AG09309 (cell line): ENCODE measurements at regions not wholly inside any gene's neighbourhood (a gene's known extent, or its start where the extent isn't known, plus 50 kb on each side); places are given as distances from the start of the nearest gene placed in this dataset.

Experiments
- DNase-seq: peaks from one replicate; pipeline ENCODE4 v3.0.0-alpha.2; 2010; ENCODE audit warnings: low read depth
- H3K4me3 ChIP-seq: 2 replicates; pipeline ENCODE4 v1.5.1; 2011; ENCODE audit warnings: mild to moderate bottlenecking, low read depth, low read length, moderate library complexity; ENCODE audit not compliant: control insufficient read depth
- TF ChIP-seq, protein P1 (sequence below): IDR thresholded peaks from 2 replicates; pipeline ENCODE4 v1.5.1; 2011; ENCODE audit warnings: mild to moderate bottlenecking, low read depth, low read length, inconsistent platforms; ENCODE audit not compliant: insufficient read depth, control insufficient read depth; ENCODE audit errors: missing control alignments

DNA sequence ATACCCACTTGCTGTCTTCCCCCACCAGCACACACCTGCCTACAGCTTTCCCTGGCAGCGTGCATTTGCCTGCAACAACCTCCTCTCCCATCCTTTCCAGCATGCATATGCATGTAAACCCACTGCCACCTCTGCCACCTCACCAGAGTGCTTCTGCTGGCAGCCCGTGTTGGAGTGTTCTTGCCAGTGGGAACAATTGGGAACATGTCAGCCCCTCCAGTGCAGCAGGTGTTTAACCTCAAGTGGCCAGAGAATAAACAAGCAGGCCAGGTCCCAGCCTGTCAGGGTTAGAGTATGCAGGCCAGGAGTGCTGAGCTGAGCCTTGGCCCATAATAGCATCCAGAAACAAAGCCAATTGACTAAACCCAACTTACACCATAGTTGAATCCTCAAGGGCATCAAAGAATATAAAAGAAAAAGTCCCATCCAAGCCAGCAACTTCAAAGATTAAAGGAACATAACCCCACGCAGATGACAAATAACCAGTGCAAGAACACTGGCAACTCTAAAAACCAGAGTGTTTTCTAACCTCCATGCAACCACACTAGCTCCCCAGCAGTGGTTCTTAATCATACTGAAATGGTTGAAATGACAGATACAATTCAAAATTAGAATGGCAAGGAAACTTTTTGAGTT lies 1212.1 kb upstream of the CITED2 start:
- H3K4me3 ChIP-seq: no peak overlapping the region
- TF ChIP-seq, protein P1, sequence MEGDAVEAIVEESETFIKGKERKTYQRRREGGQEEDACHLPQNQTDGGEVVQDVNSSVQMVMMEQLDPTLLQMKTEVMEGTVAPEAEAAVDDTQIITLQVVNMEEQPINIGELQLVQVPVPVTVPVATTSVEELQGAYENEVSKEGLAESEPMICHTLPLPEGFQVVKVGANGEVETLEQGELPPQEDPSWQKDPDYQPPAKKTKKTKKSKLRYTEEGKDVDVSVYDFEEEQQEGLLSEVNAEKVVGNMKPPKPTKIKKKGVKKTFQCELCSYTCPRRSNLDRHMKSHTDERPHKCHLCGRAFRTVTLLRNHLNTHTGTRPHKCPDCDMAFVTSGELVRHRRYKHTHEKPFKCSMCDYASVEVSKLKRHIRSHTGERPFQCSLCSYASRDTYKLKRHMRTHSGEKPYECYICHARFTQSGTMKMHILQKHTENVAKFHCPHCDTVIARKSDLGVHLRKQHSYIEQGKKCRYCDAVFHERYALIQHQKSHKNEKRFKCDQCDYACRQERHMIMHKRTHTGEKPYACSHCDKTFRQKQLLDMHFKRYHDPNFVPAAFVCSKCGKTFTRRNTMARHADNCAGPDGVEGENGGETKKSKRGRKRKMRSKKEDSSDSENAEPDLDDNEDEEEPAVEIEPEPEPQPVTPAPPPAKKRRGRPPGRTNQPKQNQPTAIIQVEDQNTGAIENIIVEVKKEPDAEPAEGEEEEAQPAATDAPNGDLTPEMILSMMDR: no peak
- no peak for DNase-seq

DNA sequence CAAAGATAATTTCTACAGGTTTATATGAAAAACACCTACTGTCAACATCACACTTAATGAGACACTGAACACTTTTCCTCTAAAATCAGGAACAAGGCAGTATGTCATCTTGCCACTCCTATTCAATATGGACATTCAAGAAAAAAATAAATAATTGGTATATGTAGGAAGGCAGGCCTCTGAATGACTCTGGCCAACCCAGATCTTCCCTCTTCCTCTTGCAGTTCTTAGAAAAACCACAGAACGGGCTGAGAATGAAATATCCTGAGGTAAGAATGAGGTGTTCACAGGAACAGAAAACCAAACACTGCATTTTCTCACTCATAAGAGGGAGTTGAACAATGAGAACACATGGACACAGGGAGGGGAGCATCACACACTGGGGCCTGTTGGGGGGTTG lies 1207.2 kb upstream of the CITED2 start:
- no peak overlapping the region for H3K4me3 ChIP-seq
- DNase-seq: no peak
- TF ChIP-seq, protein P1: no peak

DNA sequence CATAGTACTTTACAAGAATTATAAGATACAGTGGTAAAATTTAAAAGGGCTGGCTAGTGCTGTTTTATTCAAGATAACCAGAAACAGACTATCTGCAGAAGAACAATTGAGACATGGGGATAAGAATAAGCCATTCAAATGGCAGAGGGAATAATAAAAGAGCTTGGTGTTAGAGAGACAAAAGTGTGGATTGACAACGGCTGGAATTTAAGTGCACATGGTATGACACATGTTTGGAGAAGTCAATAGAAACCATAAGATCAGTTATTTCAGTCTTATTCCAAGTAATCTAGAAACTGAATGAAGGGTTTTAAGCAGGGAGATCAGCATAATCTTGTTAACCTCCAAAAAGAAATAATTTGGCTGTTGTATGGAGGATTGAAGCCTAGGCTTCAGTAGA lies 1205.5 kb upstream of the CITED2 start:
- no peak overlapping the region for H3K4me3 ChIP-seq
- TF ChIP-seq, protein P1: no peak
- no peak for DNase-seq

DNA sequence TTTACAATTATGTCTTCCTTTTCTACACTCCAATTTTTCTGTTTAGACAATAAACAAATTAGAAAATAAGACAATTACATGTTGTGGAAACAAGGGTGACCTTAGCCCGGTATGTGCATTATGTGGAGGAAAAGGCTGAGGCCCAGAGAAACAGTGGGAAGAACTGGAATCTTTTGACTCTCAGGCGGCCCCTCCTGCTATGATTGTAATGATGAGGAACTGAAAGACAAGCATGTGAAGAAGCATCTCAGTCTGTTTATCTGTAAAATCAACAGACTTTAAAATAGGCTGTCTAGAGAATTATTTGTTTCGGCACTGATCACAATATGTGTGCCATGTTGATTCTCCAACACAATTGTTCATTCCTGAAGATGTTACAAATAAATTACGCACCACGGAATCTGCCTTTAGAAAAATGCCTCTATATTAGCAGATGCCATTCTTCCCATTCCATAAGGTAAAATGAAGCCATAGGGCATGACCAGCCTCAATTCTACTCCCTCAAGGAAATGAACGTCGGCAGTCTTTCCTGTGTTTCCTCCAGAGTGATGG lies 1201.6 kb upstream of the CITED2 start:
- DNase-seq: no peak
- TF ChIP-seq, protein P1: no peak

DNA sequence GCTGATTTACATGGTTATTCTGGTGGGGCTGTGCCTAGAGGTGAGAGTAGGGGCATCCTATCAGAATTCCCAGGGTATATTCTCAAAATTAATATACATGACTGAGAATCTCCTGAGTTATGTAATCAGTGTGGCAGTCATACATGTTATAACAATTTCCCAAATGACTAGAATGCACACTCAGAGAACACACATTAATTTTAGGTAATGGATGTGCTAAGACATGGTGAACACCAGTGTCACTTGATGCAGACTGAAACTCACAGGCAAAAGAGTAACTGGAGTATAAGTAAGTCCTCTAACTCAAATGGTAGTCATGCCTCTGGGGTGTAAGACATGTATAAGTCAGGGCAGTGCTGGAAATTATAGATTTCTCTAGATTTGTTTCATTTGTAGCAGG lies 1198.4 kb upstream of the CITED2 start:
- TF ChIP-seq, protein P1: no peak
- H3K4me3 ChIP-seq: no peak overlapping the region
- DNase-seq: no peak

More for the DNA sequence above, 1201.6 kb upstream of the CITED2 start:
- no peak overlapping the region for H3K4me3 ChIP-seq

DNA sequence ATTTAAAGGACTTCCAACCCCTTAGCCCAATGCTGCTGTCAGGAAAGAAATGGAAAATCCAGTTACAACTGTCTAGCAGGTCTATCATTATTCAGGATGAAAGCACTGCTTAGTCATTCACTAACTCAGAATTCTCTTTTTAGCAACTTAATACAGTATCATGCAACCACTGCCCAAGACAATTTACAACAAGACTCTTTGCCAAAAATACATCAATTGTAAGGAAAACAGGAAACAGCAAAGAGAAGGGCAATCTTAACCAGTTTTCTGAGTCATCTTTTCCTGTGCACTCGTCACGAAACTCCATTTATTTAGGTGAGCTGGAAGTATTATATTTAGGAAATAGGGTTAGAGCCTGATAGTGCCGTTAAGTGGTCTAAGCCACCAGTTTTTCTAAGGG lies 1197.7 kb upstream of the CITED2 start:
- TF ChIP-seq, protein P1: no peak
- DNase-seq: peak; percentile 98
- no peak overlapping the region for H3K4me3 ChIP-seq
